GM12874 (cell line): ENCODE measurements at regions not wholly inside any gene's neighbourhood (a gene's known extent, or its start where the extent isn't known, plus 50 kb on each side); places are given as distances from the start of the nearest gene placed in this dataset.

Source experiments
- CTCF ChIP-seq: IDR thresholded peaks from 2 replicates; pipeline ENCODE4 v1.5.1; 2011; ENCODE audit warnings: low read depth, mild to moderate bottlenecking, control low read depth, low read length, moderate library complexity; ENCODE audit not compliant: insufficient read depth

GRCh38 chr2:138243372-138243771 lies 258.2 kb upstream of the SPOPL start:
- no peak for TF ChIP-seq CTCF

GRCh38 chr2:138244501-138244925 lies 257.1 kb upstream of the SPOPL start:
- no peak for TF ChIP-seq CTCF

- TF ChIP-seq CTCF = no peak
Observed at GRCh38 chr2:138245310-138245709, 256.3 kb upstream of the SPOPL start.

GRCh38 chr2:138247302-138247701 lies 254.3 kb upstream of the SPOPL start:
- TF ChIP-seq CTCF = no peak

GRCh38 chr2:138249207-138249606 lies 252.4 kb upstream of the SPOPL start:
- TF ChIP-seq CTCF = no peak

- TF ChIP-seq CTCF = no peak
Observed at GRCh38 chr2:138252587-138252986, 249.0 kb upstream of the SPOPL start.

- TF ChIP-seq CTCF = no peak
Observed at GRCh38 chr2:138255670-138256069, 245.9 kb upstream of the SPOPL start.

GRCh38 chr2:138267161-138267901 lies 234.2 kb upstream of the SPOPL start:
- TF ChIP-seq CTCF = no peak
